Lower lobe of right lung (tissue), 2 donors: ENCODE measurements at regions not wholly inside any gene's neighbourhood (a gene's known extent, or its start where the extent isn't known, plus 50 kb on each side); places are given as distances from the start of the nearest gene placed in this dataset.
A peak's percentile ranks its signal among the peaks of the same experiment; 100 is the strongest.

Experiments
- ATAC-seq, 2 donors: fragments of 200-7000 bp; cut with Tn5 transposase; one replicate each; pipeline ENCODE4 v1.9.1; 2020 to 2022; ENCODE audit warnings: mild to moderate bottlenecking in 2 of 2, moderate library complexity in 2 of 2
- DNase-seq: peaks from one replicate; pipeline ENCODE4 v3.0.0-alpha.2; 2020
- H3K27ac ChIP-seq: fragments of 200-600 bp; one replicate; pipeline ENCODE4 v1.8.0; 2022
- H3K27me3 ChIP-seq: fragments of 200-600 bp; one replicate; pipeline ENCODE4 v1.8.0; 2022; ENCODE audit warnings: low read depth
- H3K36me3 ChIP-seq: fragments of 200-600 bp; one replicate; pipeline ENCODE4 v1.8.0; 2022; ENCODE audit warnings: mild to moderate bottlenecking
- H3K4me1 ChIP-seq: fragments of 200-600 bp; one replicate; pipeline ENCODE4 v1.8.0; 2022
- H3K4me3 ChIP-seq: fragments of 200-600 bp; one replicate; pipeline ENCODE4 v1.8.0; 2022; ENCODE audit warnings: mild to moderate bottlenecking
- H3K9me3 ChIP-seq: fragments of 200-600 bp; one replicate; pipeline ENCODE4 v1.8.0; 2022
- intact Hi-C: fragments of 100-400 bp; cut with DNase I; formaldehyde crosslinking; loops from one replicate; pipeline ENCODE4 v1.11.0; 2022
- TF ChIP-seq, protein P1 (sequence below): fragments of 200-600 bp; IDR thresholded peaks from one replicate; pipeline ENCODE4 v1.8.0; 2022; ENCODE audit warnings: antibody characterized with exemption, mild to moderate bottlenecking
- donor health status: DM: no; HTN: yes; CAD: no; lungs with severe emphysema.

- intact Hi-C loops = no loop called here
Measured at GRCh38 chr5:173534031-173534430, 82.4 kb downstream of the BOD1 start.

GRCh38 chr5:173532689-173533250, 83.7 kb downstream of the BOD1 start:
- ATAC-seq (no peak), DNase-seq (no peak)
- Histone ChIP-seq H3K27ac (no peak overlapping the region), H3K4me3 (no peak overlapping the region), H3K36me3 (no peaks in the 10 kb centered on the region), H3K4me1 (no peaks in the 10 kb centered on the region), H3K27me3 (no peaks in the 10 kb centered on the region), H3K9me3 (no peaks in the 10 kb centered on the region)
- intact Hi-C loops = no loop called here
- TF ChIP-seq, protein P1, sequence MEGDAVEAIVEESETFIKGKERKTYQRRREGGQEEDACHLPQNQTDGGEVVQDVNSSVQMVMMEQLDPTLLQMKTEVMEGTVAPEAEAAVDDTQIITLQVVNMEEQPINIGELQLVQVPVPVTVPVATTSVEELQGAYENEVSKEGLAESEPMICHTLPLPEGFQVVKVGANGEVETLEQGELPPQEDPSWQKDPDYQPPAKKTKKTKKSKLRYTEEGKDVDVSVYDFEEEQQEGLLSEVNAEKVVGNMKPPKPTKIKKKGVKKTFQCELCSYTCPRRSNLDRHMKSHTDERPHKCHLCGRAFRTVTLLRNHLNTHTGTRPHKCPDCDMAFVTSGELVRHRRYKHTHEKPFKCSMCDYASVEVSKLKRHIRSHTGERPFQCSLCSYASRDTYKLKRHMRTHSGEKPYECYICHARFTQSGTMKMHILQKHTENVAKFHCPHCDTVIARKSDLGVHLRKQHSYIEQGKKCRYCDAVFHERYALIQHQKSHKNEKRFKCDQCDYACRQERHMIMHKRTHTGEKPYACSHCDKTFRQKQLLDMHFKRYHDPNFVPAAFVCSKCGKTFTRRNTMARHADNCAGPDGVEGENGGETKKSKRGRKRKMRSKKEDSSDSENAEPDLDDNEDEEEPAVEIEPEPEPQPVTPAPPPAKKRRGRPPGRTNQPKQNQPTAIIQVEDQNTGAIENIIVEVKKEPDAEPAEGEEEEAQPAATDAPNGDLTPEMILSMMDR = no peak

More at GRCh38 chr5:173534031-173534430, 82.4 kb downstream of the BOD1 start:
- no peak for DNase-seq
- TF ChIP-seq, protein P1 = no peak
- no peak overlapping the region for H3K4me3 ChIP-seq
- no peaks in the 10 kb centered on the region for H3K36me3 ChIP-seq
- no peak overlapping the region for H3K27ac ChIP-seq
- no peaks in the 10 kb centered on the region for H3K27me3 ChIP-seq
- no peaks in the 10 kb centered on the region for H3K9me3 ChIP-seq
- no peak for ATAC-seq
- H3K4me1 ChIP-seq = no peaks in the 10 kb centered on the region

DNA sequence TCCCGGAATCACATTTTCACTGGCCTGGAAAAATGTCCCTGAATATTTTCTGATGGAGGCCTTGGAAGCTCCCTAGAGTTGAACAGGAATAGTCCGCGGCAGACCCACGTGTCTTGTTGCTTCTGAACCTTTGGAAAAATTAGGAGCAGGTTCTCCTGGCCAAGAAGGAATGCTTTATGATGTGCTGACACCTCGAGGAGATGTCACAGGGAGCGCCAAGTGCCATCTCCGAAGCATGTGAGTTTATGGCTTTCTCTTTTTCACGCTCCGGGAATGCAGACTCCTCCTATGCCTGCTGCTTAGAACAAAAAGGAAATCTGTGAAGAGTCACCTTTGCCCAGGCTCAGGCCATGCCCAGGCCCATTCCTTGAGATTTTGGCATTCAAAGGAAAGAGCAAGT, 84.6 kb downstream of the BOD1 start:
- intact Hi-C loops = no loop called here

GRCh38 chr5:173530547-173530946, 85.9 kb downstream of the BOD1 start:
- Histone ChIP-seq H3K27ac (no peak overlapping the region), H3K36me3 (no peaks in the 10 kb centered on the region), H3K4me3 (no peak overlapping the region), H3K27me3 (no peaks in the 10 kb centered on the region), H3K9me3 (no peaks in the 10 kb centered on the region), H3K4me1 (no peaks in the 10 kb centered on the region)
- intact Hi-C loops = no loop called here
- TF ChIP-seq, protein P1 = no peak
- ATAC-seq (peak in 1 of 2 donors; percentile 43), DNase-seq (no peak)

More for the DNA sequence above, 84.6 kb downstream of the BOD1 start:
- Histone ChIP-seq H3K4me3 (no peak overlapping the region), H3K27me3 (no peaks in the 10 kb centered on the region), H3K27ac (no peak overlapping the region), H3K36me3 (no peaks in the 10 kb centered on the region), H3K9me3 (no peaks in the 10 kb centered on the region), H3K4me1 (no peaks in the 10 kb centered on the region)
- no peak for DNase-seq
- no peak for ATAC-seq
- TF ChIP-seq, protein P1 = no peak

- TF ChIP-seq, protein P1 = no peak
- intact Hi-C loops = no loop called here
- Histone ChIP-seq H3K9me3 (no peaks in the 10 kb centered on the region), H3K36me3 (no peaks in the 10 kb centered on the region), H3K4me1 (no peaks in the 10 kb centered on the region), H3K4me3 (no peak overlapping the region), H3K27ac (no peak overlapping the region), H3K27me3 (no peaks in the 10 kb centered on the region)
- DNase-seq = no peak
- ATAC-seq = no peak
Measured at GRCh38 chr5:173529861-173530260, 86.6 kb downstream of the BOD1 start.
